ENCODE measurements at regions not wholly inside any gene's neighbourhood (a gene's known extent, or its start where the extent isn't known, plus 50 kb on each side); places are given as distances from the start of the nearest gene placed in this dataset.

DNA sequence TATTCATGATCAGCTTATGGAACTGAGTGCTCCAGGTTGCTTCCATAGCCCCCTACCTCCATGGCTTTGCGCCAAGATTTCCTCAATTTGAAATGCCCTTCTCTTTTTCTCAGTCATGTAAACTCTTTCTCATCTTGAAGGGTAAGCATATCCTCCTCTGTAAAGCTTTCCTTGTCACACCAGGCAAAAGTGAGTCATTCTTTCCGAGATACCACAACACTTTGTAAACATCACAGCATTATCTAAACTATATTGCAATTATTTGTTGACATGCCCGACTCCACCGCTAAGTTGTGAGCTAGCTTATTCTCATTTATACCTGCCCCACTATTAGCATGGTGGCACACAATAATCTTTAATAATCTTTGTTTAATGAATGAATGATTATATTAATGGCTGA, 419.5 kb upstream of the CHST9 start (continued):
- TF ChIP-seq, protein P1, sequence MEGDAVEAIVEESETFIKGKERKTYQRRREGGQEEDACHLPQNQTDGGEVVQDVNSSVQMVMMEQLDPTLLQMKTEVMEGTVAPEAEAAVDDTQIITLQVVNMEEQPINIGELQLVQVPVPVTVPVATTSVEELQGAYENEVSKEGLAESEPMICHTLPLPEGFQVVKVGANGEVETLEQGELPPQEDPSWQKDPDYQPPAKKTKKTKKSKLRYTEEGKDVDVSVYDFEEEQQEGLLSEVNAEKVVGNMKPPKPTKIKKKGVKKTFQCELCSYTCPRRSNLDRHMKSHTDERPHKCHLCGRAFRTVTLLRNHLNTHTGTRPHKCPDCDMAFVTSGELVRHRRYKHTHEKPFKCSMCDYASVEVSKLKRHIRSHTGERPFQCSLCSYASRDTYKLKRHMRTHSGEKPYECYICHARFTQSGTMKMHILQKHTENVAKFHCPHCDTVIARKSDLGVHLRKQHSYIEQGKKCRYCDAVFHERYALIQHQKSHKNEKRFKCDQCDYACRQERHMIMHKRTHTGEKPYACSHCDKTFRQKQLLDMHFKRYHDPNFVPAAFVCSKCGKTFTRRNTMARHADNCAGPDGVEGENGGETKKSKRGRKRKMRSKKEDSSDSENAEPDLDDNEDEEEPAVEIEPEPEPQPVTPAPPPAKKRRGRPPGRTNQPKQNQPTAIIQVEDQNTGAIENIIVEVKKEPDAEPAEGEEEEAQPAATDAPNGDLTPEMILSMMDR (IDR thresholded peaks at IDR 0.05 in 2 of 3, conservative IDR thresholded peaks at IDR 0.05 in 1 of 3; ENCODE audit: borderline replicate concordance in 1 of 3, insufficient read depth in 1 of 3, low read depth in 2 of 3, low read length in 2 of 3), result no peak
- TF ChIP-seq SRF (IDR thresholded peaks at IDR 0.05; ENCODE audit: low read depth), result no peak
- TF ChIP-seq, protein P2, sequence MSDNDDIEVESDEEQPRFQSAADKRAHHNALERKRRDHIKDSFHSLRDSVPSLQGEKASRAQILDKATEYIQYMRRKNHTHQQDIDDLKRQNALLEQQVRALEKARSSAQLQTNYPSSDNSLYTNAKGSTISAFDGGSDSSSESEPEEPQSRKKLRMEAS (IDR thresholded peaks at IDR 0.05), result no peak
- TF ChIP-seq SIN3A (IDR thresholded peaks at IDR 0.05; ENCODE audit: low read depth), result no peak
- no peak for TF ChIP-seq CEBPB (IDR thresholded peaks at IDR 0.05; ENCODE audit: low read depth)
- TF ChIP-seq SP1 (IDR thresholded peaks at IDR 0.05; ENCODE audit: low read depth), result no peak
- TF ChIP-seq EZH2 (IDR thresholded peaks at IDR 0.05), result no peak

DNA sequence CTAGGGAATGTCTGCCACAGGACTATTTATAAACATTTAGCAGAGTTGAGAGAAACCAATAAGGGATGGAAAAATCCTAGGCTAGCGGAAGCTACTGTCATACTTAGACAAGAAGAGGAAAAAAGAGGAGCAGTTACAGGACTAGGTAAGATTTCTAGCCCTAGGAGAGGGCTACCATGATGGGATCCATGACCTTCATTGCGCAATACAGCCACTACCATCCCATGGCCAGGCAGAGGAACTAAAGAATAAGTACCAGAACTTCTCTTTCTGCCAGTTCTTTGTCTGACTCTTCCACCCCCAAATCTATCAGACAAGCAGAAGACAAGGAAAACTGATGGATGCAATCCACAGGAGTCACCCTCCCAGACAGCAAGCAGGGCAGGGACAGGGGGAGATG, 417.0 kb upstream of the CHST9 start:
- ChIA-PET RAD21 (ENCODE audit: low non-redundant PET in 1 of 2, low total read pairs in 2 of 2, uncharacterized antibody in 2 of 2, unreplicated experiment in 2 of 2) (no interaction called here), POLR2A (no interaction called here), CTCF (no interaction called here)
- H4K20me1 ChIP-seq (ENCODE audit: insufficient read depth), result no peaks in the 10 kb centered on the region
- H3K4me1 ChIP-seq (ENCODE audit: control insufficient read depth in 1 of 2, insufficient read depth in 2 of 2, low read length in 2 of 2), result no peaks in the 10 kb centered on the region
- intact Hi-C loops (cut with micrococcal nuclease), result no loop called here
- DNase-seq (ENCODE audit: low read depth, low spot score), result no peak
- H3K36me3 ChIP-seq (ENCODE audit: control insufficient read depth in 1 of 2, insufficient read depth in 2 of 2, low read length in 2 of 2), result no peaks in the 10 kb centered on the region
- H3K9ac ChIP-seq (ENCODE audit: low read length), result no peak overlapping the region
- H3K27ac ChIP-seq (ENCODE audit: low read depth, low read length), result no peak overlapping the region
- no peaks in the 10 kb centered on the region for H3K9me2 ChIP-seq (ENCODE audit: insufficient read depth)
- no peaks in the 10 kb centered on the region for H3K27me3 ChIP-seq (ENCODE audit: insufficient read depth, low read length)
- H3K4me3 ChIP-seq (replicated peaks in 1 of 2; ENCODE audit: low read depth in 1 of 2, low read length in 2 of 2), result no peak overlapping the region
- H2AFZ ChIP-seq (ENCODE audit: low read depth, low read length, poor library complexity, severe bottlenecking), result no peak overlapping the region
- H3K4me2 ChIP-seq (ENCODE audit: low read length), result no peak overlapping the region
- ATAC-seq, result no peak
- no peaks in the 10 kb centered on the region for H3K79me2 ChIP-seq (ENCODE audit: insufficient read depth, low read length)
- no TSS peak for BruUV-seq (replicated peaks)
- H3K9me3 ChIP-seq (ENCODE audit: control insufficient read depth in 1 of 2, insufficient read depth in 1 of 2, low read depth in 1 of 2, low read length in 2 of 2), result no peaks in the 10 kb centered on the region
- TF ChIP-seq, protein P1 (IDR thresholded peaks at IDR 0.05 in 2 of 3, conservative IDR thresholded peaks at IDR 0.05 in 1 of 3; ENCODE audit: borderline replicate concordance in 1 of 3, insufficient read depth in 1 of 3, low read depth in 2 of 3, low read length in 2 of 3), result no peak
- no peak for TF ChIP-seq RAD21 (IDR thresholded peaks at IDR 0.05; ENCODE audit: low read depth)
- TF ChIP-seq ELF1 (IDR thresholded peaks at IDR 0.05; ENCODE audit: borderline replicate concordance, low read depth), result no peak
- no peak for TF ChIP-seq POLR2AphosphoS5 (IDR thresholded peaks at IDR 0.05; ENCODE audit: low read depth, low read length)
- TF ChIP-seq, protein P3, sequence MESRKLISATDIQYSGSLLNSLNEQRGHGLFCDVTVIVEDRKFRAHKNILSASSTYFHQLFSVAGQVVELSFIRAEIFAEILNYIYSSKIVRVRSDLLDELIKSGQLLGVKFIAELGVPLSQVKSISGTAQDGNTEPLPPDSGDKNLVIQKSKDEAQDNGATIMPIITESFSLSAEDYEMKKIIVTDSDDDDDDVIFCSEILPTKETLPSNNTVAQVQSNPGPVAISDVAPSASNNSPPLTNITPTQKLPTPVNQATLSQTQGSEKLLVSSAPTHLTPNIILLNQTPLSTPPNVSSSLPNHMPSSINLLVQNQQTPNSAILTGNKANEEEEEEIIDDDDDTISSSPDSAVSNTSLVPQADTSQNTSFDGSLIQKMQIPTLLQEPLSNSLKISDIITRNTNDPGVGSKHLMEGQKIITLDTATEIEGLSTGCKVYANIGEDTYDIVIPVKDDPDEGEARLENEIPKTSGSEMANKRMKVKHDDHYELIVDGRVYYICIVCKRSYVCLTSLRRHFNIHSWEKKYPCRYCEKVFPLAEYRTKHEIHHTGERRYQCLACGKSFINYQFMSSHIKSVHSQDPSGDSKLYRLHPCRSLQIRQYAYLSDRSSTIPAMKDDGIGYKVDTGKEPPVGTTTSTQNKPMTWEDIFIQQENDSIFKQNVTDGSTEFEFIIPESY (IDR thresholded peaks at IDR 0.05; ENCODE audit: extremely low read depth, insufficient replicate concordance, low read length), result no peak
- no peak for TF ChIP-seq EZH2phosphoT487 (IDR thresholded peaks at IDR 0.05; ENCODE audit: borderline replicate concordance)
- TF ChIP-seq, protein P2 (IDR thresholded peaks at IDR 0.05), result no peak
- TF ChIP-seq, protein P4, sequence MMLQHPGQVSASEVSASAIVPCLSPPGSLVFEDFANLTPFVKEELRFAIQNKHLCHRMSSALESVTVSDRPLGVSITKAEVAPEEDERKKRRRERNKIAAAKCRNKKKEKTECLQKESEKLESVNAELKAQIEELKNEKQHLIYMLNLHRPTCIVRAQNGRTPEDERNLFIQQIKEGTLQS (IDR thresholded peaks at IDR 0.05), result no peak
- no peak for TF ChIP-seq CEBPB (IDR thresholded peaks at IDR 0.05; ENCODE audit: low read depth)
- TF ChIP-seq SRF (IDR thresholded peaks at IDR 0.05; ENCODE audit: low read depth), result no peak
- no peak for TF ChIP-seq EGR1 (IDR thresholded peaks at IDR 0.05; ENCODE audit: low read depth)
- no peak for TF ChIP-seq SP1 (IDR thresholded peaks at IDR 0.05; ENCODE audit: low read depth)
- TF ChIP-seq ZFX (IDR thresholded peaks at IDR 0.05), result no peak
- TF ChIP-seq YY1 (IDR thresholded peaks at IDR 0.05; ENCODE audit: extremely low read depth, insufficient replicate concordance, low read depth, low read length), result no peak
- no peak for TF ChIP-seq FOSL1 (IDR thresholded peaks at IDR 0.05; ENCODE audit: low read depth)
- TF ChIP-seq JUND (IDR thresholded peaks at IDR 0.05), result no peak

All from HCT116 (cell line).